ENCODE measurements at regions not wholly inside any gene's neighbourhood (a gene's known extent, or its start where the extent isn't known, plus 50 kb on each side); places are given as distances from the start of the nearest gene placed in this dataset.

DNA sequence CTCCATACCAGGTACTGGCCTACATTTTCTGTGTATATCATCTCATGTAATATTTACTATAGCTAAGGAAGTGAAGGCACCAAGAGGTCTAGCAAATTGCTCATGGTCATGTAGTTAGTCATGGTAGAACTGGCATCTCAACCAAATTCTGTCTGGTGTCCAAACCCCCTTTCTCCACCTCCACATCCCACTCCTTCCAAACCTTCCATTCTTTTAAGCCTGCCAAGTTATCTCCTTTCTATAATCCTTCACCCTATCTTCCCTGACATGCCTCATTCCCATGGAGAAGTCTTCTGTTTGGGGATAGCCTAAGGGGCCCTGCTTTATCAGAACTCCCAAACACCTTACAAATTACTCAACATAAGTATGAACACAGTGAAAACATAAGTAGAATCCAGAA lies 196.2 kb upstream of the HMGA2 start:
- TF ChIP-seq, protein P1, sequence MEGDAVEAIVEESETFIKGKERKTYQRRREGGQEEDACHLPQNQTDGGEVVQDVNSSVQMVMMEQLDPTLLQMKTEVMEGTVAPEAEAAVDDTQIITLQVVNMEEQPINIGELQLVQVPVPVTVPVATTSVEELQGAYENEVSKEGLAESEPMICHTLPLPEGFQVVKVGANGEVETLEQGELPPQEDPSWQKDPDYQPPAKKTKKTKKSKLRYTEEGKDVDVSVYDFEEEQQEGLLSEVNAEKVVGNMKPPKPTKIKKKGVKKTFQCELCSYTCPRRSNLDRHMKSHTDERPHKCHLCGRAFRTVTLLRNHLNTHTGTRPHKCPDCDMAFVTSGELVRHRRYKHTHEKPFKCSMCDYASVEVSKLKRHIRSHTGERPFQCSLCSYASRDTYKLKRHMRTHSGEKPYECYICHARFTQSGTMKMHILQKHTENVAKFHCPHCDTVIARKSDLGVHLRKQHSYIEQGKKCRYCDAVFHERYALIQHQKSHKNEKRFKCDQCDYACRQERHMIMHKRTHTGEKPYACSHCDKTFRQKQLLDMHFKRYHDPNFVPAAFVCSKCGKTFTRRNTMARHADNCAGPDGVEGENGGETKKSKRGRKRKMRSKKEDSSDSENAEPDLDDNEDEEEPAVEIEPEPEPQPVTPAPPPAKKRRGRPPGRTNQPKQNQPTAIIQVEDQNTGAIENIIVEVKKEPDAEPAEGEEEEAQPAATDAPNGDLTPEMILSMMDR (IDR thresholded peaks at IDR 0.05) = no peak
- no peak for TF ChIP-seq POLR2A (IDR thresholded peaks at IDR 0.05; ENCODE audit: low read depth)
